C4-2B (cell line): ENCODE measurements at regions not wholly inside any gene's neighbourhood (a gene's known extent, or its start where the extent isn't known, plus 50 kb on each side); places are given as distances from the start of the nearest gene placed in this dataset.

Experiments
- CTCF ChIP-seq: fragments of 450-650 bp; conservative IDR thresholded peaks from 2 replicates; pipeline ENCODE4 v1.5.1; 2017; ENCODE audit warnings: mild to moderate bottlenecking
- ZFX ChIP-seq: fragments of 450-650 bp; IDR thresholded peaks from 2 replicates; pipeline ENCODE4 v1.6.1; 2017

- TF ChIP-seq CTCF (no peak), ZFX (no peak)
Measured at GRCh38 chrX:39302838-39303237, 501.6 kb downstream of the MID1IP1 start.
